Hepatocyte (in vitro differentiated cells): ENCODE measurements at regions not wholly inside any gene's neighbourhood (a gene's known extent, or its start where the extent isn't known, plus 50 kb on each side); places are given as distances from the start of the nearest gene placed in this dataset.

Source experiments
- EZH2 ChIP-seq: fragments of 200-600 bp; sonication (generic); IDR thresholded peaks from 2 replicates; pipeline ENCODE4 v1.6.1; 2016; ENCODE audit warnings: antibody characterized with exemption, mild to moderate bottlenecking, borderline replicate concordance
- TF ChIP-seq, protein P1 (sequence below): fragments of 200-600 bp; sonication (generic); IDR thresholded peaks from 2 replicates; pipeline ENCODE4 v1.5.1; 2016; ENCODE audit warnings: antibody characterized with exemption, mild to moderate bottlenecking; ENCODE audit not compliant: poor library complexity

DNA sequence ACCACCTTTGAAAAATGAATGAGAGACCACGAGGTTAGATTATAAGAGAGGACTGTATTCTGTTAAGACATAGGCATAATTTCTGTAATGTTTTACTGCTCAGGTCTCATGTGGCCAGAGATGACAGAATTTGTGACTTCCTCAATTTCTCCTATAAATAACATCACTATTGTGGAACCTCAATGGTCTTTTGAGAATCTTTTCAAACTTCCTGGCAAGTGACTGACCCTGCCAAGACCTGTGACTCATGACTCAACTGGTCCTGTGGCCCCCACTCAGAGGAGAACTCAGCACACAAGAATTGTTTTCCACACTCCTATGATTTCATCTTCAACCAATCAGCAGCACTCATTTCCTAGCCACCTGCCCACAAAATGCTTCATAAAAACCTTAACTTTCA, 508.2 kb upstream of the ATP2B1 start:
- TF ChIP-seq, protein P1, sequence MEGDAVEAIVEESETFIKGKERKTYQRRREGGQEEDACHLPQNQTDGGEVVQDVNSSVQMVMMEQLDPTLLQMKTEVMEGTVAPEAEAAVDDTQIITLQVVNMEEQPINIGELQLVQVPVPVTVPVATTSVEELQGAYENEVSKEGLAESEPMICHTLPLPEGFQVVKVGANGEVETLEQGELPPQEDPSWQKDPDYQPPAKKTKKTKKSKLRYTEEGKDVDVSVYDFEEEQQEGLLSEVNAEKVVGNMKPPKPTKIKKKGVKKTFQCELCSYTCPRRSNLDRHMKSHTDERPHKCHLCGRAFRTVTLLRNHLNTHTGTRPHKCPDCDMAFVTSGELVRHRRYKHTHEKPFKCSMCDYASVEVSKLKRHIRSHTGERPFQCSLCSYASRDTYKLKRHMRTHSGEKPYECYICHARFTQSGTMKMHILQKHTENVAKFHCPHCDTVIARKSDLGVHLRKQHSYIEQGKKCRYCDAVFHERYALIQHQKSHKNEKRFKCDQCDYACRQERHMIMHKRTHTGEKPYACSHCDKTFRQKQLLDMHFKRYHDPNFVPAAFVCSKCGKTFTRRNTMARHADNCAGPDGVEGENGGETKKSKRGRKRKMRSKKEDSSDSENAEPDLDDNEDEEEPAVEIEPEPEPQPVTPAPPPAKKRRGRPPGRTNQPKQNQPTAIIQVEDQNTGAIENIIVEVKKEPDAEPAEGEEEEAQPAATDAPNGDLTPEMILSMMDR, result no peak
- no peak for TF ChIP-seq EZH2
